Mammary epithelial cell (primary cell): ENCODE measurements at regions not wholly inside any gene's neighbourhood (a gene's known extent, or its start where the extent isn't known, plus 50 kb on each side); places are given as distances from the start of the nearest gene placed in this dataset.

Experiments
- EZH2 ChIP-seq: IDR thresholded peaks from 2 replicates; pipeline ENCODE4 v1.6.1; 2012; ENCODE audit warnings: low read length, inconsistent platforms, borderline replicate concordance
- TF ChIP-seq, protein P1 (sequence below), 2 donors: IDR thresholded peaks in 1 of 2; conservative IDR thresholded peaks in 1 of 2; 2 replicates each; pipeline ENCODE4 v1.5.1; 2011 to 2012; ENCODE audit warnings: inconsistent platforms in 2 of 2, low read length in 2 of 2, mild to moderate bottlenecking in 2 of 2, control low read depth in 1 of 2, low read depth in 1 of 2; ENCODE audit not compliant: insufficient read depth in 1 of 2; ENCODE audit errors: extremely low read depth in 1 of 2

DNA sequence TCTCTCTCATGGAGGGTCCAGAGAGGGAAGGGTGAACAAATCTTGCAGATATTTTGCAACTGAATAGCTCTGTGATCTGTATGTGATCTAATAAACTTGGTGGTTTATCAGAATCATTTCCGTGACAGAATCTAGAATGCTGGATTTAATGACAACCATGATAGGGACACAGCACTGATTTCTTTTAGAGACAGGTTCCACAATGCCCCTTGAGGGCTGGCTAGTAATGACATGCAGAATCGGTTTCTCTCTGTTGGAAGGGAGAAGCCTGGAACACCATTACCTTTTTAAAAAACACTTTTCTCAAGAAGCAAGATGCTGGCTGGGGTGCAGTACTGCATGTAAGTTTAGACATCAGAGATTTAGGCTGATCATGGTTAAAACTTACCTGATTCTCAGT, 313.4 kb downstream of the CDH26 start:
- TF ChIP-seq, protein P1, sequence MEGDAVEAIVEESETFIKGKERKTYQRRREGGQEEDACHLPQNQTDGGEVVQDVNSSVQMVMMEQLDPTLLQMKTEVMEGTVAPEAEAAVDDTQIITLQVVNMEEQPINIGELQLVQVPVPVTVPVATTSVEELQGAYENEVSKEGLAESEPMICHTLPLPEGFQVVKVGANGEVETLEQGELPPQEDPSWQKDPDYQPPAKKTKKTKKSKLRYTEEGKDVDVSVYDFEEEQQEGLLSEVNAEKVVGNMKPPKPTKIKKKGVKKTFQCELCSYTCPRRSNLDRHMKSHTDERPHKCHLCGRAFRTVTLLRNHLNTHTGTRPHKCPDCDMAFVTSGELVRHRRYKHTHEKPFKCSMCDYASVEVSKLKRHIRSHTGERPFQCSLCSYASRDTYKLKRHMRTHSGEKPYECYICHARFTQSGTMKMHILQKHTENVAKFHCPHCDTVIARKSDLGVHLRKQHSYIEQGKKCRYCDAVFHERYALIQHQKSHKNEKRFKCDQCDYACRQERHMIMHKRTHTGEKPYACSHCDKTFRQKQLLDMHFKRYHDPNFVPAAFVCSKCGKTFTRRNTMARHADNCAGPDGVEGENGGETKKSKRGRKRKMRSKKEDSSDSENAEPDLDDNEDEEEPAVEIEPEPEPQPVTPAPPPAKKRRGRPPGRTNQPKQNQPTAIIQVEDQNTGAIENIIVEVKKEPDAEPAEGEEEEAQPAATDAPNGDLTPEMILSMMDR (conservative IDR thresholded peaks at IDR 0.05 in 1 of 2, IDR thresholded peaks at IDR 0.05 in 1 of 2; ENCODE audit: extremely low read depth in 1 of 2, insufficient read depth in 1 of 2, low read depth in 1 of 2, low read length in 2 of 2) = peak; percentile 34 to 48
- no peak for TF ChIP-seq EZH2
